ENCODE measurements at regions not wholly inside any gene's neighbourhood (a gene's known extent, or its start where the extent isn't known, plus 50 kb on each side); places are given as distances from the start of the nearest gene placed in this dataset.
"Not testable (repeated sequence)": the region's sequence is repeated elsewhere in the genome, so short reads cannot be mapped to it uniquely, and the experiment has no call there.

GRCh38 chr11:110862407-110862806 lies 150.2 kb upstream of the ARHGAP20 start:
- DNase-seq: no peak

- DNase-seq: no peak
These were observed 148.2 kb upstream of the ARHGAP20 start for GRCh38 chr11:110860461-110860860.

- no peak for DNase-seq
These were observed 147.8 kb upstream of the ARHGAP20 start for GRCh38 chr11:110859998-110860397.

- DNase-seq: no peak
These were observed 147.1 kb upstream of the ARHGAP20 start for GRCh38 chr11:110859240-110859840.

GRCh38 chr11:110858547-110858921 lies 146.3 kb upstream of the ARHGAP20 start:
- no peak for DNase-seq

GRCh38 chr11:110857892-110858546 lies 145.8 kb upstream of the ARHGAP20 start:
- no peak for DNase-seq

GRCh38 chr11:110856996-110857812 lies 145.0 kb upstream of the ARHGAP20 start:
- DNase-seq: no peak

- DNase-seq: no peak
These were observed 144.1 kb upstream of the ARHGAP20 start for GRCh38 chr11:110856340-110856739.

GRCh38 chr11:110855191-110855590 lies 143.0 kb upstream of the ARHGAP20 start:
- no peak for DNase-seq

- no peak for DNase-seq
These were observed 140.8 kb upstream of the ARHGAP20 start for GRCh38 chr11:110852921-110853490.

GRCh38 chr11:110850846-110851245 lies 138.6 kb upstream of the ARHGAP20 start:
- DNase-seq: no peak

- DNase-seq: not testable (repeated sequence)
These were observed 130.8 kb upstream of the ARHGAP20 start for GRCh38 chr11:110843053-110843452.

- DNase-seq: no peak
These were observed 126.6 kb upstream of the ARHGAP20 start for GRCh38 chr11:110838808-110839207.

GRCh38 chr11:110837603-110838002 lies 125.4 kb upstream of the ARHGAP20 start:
- no peak for DNase-seq

- DNase-seq: no peak
These were observed 122.9 kb upstream of the ARHGAP20 start for GRCh38 chr11:110835106-110835505.

GRCh38 chr11:110833033-110833484 lies 120.8 kb upstream of the ARHGAP20 start:
- DNase-seq: no peak

GRCh38 chr11:110832539-110832938 lies 120.3 kb upstream of the ARHGAP20 start:
- DNase-seq: no peak

- no peak for DNase-seq
These were observed 119.8 kb upstream of the ARHGAP20 start for GRCh38 chr11:110832080-110832479.

GRCh38 chr11:110830747-110831146 lies 118.5 kb upstream of the ARHGAP20 start:
- DNase-seq: no peak

GRCh38 chr11:110830344-110830743 lies 118.1 kb upstream of the ARHGAP20 start:
- DNase-seq: no peak

GRCh38 chr11:110829873-110830272 lies 117.6 kb upstream of the ARHGAP20 start:
- DNase-seq: no peak

- DNase-seq: no peak
These were observed 115.8 kb upstream of the ARHGAP20 start for GRCh38 chr11:110828086-110828485.

GRCh38 chr11:110827276-110827675 lies 115.0 kb upstream of the ARHGAP20 start:
- DNase-seq: no peak
